Renal cortical epithelial cell (primary cell): ENCODE measurements at regions not wholly inside any gene's neighbourhood (a gene's known extent, or its start where the extent isn't known, plus 50 kb on each side); places are given as distances from the start of the nearest gene placed in this dataset.

Experiments used
- DNase-seq: peaks from one replicate; pipeline ENCODE4 v3.0.0-alpha.2; 2011; ENCODE audit warnings: low read depth

DNA sequence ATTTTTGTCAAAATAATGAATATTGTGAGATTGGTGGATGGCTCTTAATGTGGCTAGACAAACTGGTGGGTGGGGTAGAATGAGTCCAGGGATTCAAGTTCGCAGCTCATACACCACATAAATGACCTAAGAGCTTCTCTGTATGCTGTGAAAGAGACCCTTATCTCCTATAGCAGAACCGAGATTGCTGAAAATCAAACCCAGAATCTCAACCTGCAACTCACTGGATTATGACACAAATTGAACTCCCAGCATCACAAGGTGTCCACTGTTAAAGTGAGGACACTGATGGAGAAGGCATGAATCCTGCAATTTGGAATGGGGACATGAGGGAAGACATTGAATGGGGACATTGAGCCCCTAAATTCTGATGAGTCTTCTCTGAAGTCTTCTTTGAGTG, 51.3 kb upstream of the CNKSR3 start:
- no peak for DNase-seq

DNA sequence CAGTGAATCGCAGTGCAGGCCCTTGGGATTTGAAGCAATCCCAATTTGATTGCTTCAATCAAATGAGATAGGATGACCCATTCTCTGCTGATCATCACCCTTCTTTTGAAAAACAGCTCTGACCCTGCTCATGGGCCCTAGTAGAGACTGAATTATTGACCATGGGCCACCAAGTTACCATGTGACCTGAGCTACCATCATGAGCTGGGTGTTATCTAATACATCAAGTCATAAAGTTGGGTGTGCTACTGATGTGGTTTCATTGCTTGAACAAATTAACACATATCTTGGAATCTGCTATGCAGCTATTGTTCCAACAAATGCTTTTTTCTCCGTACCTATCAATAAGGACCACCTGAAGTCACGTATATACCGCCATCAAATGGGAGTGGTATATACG, 54.8 kb upstream of the CNKSR3 start:
- no peak for DNase-seq

DNA sequence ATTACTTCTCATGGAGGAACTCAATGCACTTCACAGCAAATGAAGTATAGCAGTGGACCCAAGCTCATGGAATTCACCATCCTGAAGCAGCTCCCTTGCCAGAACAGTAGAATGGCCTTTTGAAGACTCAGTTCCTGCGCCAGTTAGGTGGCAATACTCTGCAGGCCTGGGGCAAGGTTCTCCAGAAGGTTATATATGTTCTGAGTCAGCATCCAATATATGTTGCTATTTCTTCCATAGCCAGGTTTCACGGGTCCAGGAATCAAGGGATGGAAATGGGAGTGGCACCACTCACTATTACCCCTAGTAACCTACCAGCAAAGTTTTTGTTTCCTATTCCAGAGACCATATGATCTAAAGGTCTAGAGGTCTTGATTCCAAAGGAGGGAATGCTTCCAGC, 56.4 kb upstream of the CNKSR3 start:
- DNase-seq, result no peak

DNA sequence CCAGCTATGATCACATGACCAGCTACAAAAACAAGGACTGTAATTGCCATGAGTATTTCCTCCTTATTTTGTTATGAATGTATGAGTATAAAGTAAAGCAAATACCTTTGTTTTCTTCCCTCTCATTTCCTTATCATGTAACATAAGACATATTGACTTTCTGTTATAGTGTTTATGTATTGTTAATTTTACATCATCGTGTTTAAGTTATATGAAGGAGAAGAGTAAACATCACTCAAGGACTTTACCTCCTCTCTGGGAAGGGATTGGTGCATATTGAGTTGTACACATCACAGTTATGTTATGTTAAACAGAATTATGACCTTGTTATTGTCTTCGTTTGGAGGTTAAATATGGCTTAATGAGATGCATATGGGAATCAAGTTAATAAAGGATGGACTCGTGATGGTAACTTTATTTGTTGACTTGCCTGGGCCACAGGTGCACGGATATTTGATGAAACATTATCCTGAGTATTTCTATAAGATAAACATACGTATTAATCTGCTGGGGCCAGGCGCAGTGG, 57.3 kb upstream of the CNKSR3 start:
- DNase-seq, result peak; percentile 28

DNA sequence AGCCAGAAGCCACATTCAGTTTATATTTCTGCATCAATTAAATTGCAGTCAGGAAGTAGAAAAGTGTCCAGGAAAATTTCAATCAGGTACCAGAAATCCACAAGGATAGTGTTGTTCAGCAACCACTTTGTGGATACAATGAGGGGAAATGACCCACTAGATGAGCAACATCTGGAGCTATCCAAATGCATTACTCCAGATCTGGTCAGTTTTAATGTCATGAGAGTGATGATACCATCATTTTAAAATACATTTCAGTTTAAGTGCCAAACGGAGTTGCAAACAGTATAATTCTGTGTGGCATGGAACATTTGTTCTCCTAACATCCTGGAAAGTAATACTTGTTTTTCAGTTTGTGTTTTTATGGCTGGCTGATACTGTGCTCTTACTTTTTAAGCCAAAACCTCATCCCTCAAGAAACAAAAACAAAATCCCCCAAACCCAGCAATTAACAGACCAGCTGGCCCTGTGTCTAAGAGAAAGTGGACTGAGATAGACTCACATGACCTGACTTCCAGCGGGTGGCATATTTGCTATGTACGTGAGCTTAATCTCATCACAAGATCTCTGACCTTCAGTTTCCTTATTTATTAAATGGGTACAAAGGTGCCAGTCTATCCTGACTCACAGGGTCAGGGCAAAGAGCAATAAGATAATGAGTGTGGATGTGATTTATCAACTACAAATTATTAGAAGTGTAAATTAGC, 58.8 kb upstream of the CNKSR3 start:
- DNase-seq, result no peak

DNA sequence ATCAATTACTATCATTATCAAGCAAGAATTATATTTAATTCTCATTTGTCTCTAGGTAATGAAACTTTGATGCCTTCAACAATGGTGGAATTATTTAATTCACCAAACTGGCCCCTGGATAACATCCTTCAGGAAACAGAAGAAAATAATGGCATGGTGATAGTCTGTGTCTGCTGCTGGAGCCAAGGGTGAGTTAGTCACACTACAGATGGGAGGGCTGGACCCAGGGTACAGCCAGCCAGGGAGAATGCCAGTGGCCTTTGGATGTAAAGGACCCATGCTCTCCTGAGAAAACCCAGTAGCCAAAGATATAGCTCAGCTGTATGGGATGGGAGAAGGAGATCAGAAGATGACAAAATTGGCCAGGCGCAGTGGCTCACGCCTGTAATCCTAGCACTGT, 60.0 kb upstream of the CNKSR3 start:
- no peak for DNase-seq

DNA sequence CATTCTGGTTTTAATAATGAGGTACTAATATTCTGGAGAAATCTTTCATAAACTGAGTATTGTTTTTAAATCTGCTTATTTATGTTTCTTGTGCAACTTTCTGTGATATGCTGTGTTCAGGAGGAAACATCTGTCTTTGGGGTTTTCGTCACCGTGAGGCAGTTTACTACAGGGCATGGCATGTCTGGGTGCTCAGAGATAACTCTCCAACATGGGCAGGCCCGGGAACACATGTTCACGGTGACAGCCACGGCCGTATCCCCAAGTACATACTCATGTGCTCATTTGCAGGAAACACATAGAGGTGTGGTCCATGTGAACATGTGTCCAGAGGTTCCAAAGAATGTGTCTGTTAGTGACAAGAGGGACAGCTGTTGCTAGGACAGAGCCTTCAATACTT, 62.1 kb upstream of the CNKSR3 start:
- no peak for DNase-seq

DNA sequence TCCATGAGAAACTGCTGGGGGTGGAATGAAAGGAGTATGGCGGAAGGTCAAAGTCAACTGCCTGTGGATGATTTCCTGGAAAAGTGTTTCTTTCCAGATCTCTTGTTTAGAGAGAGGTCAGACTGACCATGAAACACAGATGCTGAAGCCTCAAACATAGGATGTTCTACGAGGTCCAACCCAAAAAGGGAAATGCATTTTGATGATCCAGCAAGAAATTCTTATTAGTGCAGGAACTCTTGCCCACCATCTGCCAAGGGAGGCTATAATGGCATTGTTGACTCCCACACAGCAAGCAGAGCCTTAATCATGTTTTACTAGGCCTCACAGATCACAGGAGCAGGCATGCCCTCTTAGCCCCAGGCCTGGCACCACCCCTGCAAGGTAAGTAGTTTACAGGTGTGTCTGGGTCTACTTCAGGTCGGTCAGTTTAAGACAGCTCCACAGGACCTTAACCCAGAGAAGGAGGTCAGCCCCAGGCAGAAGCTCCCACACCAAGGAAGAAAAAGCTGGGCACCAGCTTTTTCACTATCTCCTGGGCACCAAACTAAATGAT, 67.6 kb upstream of the CNKSR3 start:
- DNase-seq, result no peak

DNA sequence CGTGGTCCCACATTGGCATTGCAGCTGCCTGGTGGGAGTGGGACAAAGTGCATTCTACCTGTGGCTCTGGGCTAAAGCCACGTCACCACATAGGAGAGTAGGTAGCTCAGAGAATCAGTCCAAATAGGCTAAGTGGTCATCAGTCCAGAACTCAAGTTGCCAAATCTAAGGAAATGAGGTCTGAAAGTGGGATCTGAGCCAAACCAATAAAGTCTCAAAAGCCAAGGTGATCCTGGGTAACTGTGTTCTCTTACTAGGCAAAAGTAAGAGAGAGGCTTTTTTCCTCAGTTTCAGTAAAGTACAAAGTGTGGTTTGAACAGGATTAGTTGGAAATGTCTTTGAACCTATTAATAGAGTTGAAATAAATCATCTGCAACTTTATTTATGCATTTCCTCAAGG, 68.6 kb upstream of the CNKSR3 start:
- DNase-seq, result peak; percentile 75

DNA sequence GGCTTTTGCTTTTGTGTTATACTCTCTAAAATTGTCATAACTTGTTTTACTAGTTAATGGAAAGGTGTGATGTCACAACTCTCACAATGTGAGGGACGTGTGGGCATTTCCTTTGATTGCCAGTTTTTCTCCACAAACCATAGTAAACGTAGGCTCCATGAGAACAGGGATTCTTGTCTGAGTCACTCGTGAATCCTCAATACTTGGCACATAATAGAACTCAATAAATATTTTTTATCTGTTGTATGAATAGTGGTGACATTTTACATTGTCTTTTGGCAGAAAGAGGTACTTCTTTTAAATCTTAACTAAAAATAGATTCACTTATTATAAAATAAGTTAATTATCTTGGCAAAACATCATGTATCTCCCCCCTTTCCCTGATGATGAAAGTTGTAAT, 69.0 kb upstream of the CNKSR3 start:
- peak; percentile 51 for DNase-seq

DNA sequence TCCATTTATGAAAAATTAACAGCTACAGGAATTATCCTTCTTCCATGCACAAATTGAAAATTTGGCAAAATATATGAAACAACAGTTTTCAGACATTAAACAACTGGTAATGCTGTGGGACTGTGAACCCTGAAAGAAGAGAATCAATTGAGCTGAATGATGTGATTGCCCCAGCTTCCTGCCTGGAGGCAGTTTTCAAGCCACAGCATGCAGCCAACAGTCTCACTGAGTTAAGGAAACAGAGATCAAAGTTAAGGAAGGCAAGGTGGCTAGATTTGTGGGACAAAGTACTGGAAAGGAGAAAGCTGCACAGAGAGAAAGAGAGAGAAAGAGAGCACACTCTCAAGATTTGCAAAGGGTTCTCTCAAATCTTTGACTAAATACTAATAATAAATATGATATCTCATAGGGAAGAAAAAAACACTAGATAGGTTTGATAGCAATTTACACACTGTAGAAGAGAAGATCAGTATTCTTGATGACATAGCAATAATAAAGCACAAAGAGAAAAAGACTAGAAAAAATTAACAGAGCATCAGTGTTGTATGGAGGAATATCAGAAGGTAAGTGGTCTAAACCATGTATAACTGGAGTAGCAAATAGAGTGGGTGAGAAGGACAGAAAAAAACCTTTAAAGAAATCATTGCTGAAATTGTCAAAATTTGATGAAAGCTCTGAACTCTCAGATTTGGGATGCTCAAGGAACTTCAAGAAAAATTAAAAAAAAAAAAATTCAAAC, 70.1 kb upstream of the CNKSR3 start:
- no peak for DNase-seq

DNA sequence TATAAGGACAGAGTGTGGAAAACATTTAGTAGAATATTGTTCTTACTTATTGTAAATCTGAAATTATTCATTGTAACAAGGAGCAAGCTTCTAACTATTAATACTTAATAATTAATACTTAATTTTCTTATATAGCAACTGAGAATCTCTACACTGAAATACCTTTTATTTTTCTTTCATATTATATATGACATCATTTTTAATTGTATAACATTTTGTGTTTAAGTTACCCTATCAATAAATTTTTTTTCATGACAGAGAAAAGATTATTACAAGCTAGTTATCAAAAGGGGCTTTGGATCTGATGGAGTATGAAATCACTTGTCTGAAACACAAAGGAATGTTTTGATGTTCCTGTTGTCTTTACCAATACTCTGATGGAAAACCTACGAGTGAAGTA, 72.2 kb upstream of the CNKSR3 start:
- DNase-seq, result no peak

DNA sequence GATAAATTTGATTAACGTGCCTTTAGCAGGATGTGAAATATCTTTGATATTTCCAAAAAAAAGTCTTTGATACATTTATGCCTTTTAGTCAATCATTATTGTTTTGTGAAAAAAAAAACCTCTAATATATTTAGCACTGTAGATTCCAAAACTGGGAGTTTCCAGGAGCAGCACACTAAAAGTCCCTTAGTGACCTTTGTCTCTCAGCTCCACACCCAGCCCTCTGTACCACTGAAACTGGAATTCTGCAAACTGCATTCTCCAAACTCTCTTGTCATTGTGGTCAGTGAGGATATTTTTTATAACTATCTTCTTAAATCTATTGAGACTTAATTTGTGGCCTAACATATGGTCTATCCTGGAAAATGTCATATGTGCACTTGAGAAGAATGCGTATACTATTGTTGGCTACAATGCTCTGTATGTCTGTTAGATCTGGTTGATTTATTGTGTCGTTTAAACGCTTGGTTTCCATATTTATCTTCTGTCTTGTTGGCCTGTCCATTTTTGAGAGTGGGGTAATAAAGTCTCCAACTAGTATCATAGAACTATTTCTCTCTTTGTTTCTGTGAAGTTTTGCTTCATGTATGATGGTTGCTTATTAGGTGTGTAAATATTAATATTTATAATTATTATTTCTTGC, 73.2 kb upstream of the CNKSR3 start:
- no peak for DNase-seq

DNA sequence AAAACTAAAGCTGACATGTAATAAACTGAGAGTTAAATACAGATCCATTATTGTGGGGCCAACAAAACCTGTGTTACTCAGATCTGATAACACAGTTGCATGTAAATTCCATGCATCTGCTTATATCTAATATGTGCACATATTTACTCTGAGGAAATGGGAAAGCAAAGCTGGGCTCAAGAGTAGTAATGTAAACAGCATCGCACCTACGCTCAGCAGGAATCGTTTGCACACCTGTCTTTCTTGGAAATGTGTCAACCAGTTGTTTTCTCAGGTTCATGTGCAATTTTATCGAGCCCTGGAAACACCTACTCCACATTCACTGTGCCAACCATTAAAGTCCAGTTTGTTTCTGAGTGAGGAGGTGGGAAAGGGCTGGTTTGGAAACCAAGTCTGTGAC, 80.3 kb upstream of the CNKSR3 start:
- no peak for DNase-seq

DNA sequence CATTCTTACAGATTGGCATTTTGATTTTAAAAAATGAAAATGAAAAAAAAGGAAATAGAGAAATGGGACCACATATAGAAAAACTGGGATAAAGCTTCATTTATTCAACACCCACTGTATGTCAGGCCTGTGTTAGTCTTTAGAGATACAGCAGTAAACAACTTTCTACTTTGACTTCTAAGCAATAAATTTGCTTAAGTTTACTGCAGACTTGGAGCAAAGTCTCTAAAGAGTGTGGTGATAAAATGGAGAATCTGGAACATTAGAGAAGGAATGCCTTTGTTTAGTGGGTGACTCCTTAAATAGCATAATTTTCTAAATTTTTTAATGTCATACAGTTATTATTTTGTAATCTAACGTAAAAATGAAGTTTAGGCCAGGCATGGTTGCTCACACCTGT, 80.7 kb upstream of the CNKSR3 start:
- DNase-seq, result no peak

DNA sequence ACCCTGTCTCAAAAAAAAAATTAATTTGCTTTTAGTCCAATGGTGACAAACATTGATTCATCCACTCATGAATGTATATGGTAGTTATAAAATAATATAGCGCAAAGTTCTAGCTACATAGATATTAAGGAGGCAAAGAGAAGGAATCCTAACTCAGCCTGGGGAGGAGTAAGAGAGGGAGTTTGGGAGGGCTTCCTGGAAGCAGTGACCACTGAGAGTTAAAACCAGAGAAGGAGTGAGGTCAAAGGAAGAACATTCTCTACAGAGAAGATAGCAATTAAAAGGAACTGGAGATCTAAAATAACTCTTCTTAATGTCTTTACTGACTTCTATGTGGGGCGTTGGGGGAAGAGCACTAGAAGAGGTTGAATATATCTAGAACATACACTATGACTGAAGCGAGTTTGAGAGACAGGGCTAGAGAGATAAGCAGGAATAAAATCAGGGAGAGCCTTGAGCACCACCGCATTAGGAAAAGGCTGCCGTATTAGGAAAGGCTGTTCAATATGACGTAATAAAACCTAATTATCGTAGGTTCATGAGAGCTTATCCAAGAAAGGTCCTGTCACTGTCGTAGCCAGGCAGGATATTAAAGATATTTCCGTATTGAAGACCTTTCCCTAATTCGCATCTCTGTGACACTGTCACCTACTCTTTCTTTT, 81.8 kb upstream of the CNKSR3 start:
- DNase-seq, result no peak

DNA sequence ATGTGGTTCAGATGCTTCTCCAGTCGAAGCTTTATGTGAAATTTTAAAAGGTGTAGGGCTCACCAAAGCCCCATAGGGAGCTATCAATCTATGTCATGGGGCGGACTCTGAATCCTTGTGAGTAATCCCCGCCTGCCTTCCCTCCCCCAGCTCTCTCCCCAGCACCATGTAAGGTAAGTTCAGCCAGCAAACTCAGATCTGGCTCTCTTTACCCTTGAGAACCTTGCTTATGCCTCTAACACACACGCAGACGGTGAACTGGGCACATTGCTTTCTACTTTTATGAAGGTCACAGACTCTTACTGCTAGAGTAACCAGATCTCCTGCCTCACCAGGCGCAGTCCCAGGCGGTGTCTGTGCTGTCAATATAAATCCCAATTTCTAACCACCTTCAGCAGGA, 82.6 kb upstream of the CNKSR3 start:
- peak; percentile 53 for DNase-seq

DNA sequence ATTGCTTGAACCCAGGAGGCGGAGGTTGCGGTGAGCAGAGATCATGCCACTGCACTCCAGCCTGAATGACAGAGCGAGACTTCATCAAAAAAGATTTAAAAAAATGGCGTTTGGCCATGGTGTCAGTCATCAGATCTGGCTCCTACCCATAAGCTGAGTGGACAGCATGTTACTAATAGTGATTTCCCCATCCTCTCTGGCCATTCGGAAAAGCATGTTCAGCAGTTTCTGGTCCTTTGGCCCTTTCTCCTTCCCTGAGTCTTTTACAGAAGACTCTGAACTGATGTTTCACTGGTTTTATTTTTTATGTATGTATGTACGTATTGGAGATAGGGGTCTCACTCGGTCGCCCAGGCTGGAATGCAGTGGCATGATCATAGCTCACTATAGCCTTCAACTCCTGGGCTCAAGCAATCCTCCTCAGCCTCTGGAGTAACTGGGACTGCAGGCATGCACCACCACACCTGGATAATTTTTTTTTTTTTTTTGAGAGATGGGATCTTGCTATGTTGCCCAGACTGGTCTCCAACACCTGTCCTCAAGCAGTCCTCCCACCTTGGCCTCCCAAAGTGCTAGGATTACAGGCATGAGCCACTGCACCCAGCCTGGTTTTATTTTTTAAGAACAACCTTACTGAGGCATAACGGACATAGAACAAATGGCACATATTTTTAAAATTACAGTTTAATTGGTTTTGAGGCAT, 84.2 kb upstream of the CNKSR3 start:
- DNase-seq, result no peak

DNA sequence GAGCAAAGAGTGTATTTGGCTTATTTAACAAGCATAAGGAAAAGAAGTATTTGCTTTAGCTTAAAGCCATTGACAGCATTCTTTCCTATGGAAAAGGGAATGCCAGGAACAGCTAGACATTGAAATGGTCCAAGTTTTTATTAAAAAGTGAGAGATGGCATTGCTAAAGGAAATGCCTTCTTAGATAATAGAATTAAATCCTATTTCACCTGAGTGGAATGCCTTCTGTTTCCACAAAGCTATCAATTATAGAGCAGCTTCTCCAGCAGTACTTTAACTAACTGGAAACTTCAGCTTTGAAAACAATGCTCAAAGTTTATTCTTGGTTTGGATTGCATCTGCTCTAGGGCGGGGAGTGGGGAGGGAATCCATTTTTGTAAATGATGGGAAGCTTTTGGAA, 85.1 kb upstream of the CNKSR3 start:
- DNase-seq, result no peak

DNA sequence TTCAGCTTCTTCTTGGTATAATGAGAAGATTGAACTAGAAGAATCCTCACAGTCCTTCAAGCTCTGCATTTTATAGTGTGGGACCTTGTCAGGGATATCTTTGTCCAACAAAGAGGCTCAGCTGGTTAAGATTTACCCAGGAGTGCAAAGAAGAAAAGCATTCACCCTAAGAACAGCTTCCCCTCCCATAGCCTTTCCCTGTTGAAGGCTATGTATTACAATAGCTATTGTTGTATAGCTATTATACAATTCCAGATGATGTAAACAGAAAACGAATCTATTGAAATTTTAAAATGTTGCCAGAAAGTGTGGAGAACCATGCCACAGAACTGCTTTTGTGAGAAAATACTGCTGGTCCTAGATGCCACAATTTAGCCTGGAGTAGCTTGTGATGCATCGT, 85.5 kb upstream of the CNKSR3 start:
- no peak for DNase-seq

DNA sequence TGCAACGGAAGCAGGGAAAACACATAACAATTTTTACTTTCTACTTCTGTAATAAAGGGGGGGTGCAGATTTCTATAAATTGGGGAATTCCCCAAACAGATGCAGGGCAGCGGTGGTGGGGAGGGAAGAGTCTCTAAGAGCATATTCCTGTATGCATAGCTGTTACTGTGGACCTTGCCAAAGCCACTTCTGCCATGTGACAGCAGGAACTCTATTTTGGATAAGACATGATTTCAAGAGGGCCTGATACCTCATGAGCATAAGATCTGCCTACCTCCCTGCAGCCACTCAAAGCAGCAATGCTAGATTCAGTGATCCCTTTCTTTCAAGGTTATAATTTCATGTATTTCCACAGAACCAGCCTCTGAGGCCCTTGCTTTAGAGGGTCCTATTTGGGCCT, 86.2 kb upstream of the CNKSR3 start:
- no peak for DNase-seq

DNA sequence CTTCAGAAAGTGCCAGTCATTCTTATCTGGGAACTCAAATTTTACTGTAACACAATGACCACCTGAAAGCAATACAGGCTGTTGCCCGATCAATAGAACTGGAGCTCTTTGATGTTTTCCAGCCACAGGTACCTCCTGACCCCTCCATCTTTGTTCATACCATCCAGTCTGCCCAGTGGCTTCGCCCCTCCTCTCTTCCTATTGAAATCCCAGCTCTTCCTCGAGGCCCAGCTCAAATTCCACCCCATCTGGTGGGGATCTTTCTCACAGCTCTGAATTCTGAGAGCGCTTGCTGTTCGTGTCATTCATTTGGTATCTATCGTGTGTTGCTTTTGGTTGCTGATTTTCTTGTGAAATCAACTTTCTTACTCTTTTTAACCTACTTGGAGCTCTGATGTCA, 87.9 kb upstream of the CNKSR3 start:
- no peak for DNase-seq
